SU-DHL-6 (cell line): ENCODE measurements at regions not wholly inside any gene's neighbourhood (a gene's known extent, or its start where the extent isn't known, plus 50 kb on each side); places are given as distances from the start of the nearest gene placed in this dataset.

Source experiments
- H2AFZ ChIP-seq: fragments of 200-600 bp; sonication (generic); 2 replicates; pipeline ENCODE4 v1.6.1; 2014; ENCODE audit warnings: low read depth, mild to moderate bottlenecking, moderate library complexity, mixed read lengths, antibody characterized with exemption, low read length; ENCODE audit not compliant: severe bottlenecking
- H3F3A ChIP-seq: fragments of 200-600 bp; shearing (Covaris generic); 2 replicates; pipeline ENCODE4 v1.6.0; 2016; ENCODE audit warnings: antibody characterized with exemption, mild to moderate bottlenecking; ENCODE audit not compliant: insufficient read depth
- H3K27ac ChIP-seq: fragments of 200-600 bp; sonication (generic); 2 replicates; pipeline ENCODE4 v1.5.1; 2016; ENCODE audit warnings: low read depth, mild to moderate bottlenecking, low read length, moderate library complexity, mixed read lengths
- H3K27me3 ChIP-seq: fragments of 200-600 bp; sonication (generic), shearing (Covaris generic); 2 replicates; pipeline ENCODE4 v1.6.0; 2014; ENCODE audit warnings: mild to moderate bottlenecking, low read length
- H3K36me3 ChIP-seq: fragments of 200-600 bp; sonication (generic); 2 replicates; pipeline ENCODE4 v1.6.1; 2014; ENCODE audit warnings: mild to moderate bottlenecking, low read length, mixed read lengths
- H3K4me2 ChIP-seq: fragments of 300-600, 200-600 bp; shearing (Covaris generic), sonication (generic); 2 replicates; pipeline ENCODE4 v1.6.0; 2014; ENCODE audit warnings: low read length, low read depth, mild to moderate bottlenecking; ENCODE audit not compliant: poor library complexity, severe bottlenecking
- H3K4me3 ChIP-seq: fragments of 200-600 bp; sonication (generic); 2 replicates; pipeline ENCODE4 v1.5.1; 2014; ENCODE audit warnings: antibody characterized with exemption, low read length, mild to moderate bottlenecking, mixed read lengths; ENCODE audit not compliant: insufficient read depth, poor library complexity, severe bottlenecking
- H3K79me2 ChIP-seq: fragments of 200-600 bp; sonication (generic); 2 replicates; pipeline ENCODE4 v1.6.1; 2014; ENCODE audit warnings: mild to moderate bottlenecking, low read length, moderate library complexity; ENCODE audit not compliant: insufficient read depth
- H3K9ac ChIP-seq: fragments of 200-600 bp; sonication (generic); 2 replicates; pipeline ENCODE4 v1.7.0; 2014; ENCODE audit warnings: mild to moderate bottlenecking, low read length
- H3K9me2 ChIP-seq: fragments of 200-600 bp; sonication (generic); replicated peaks from 2 replicates; pipeline ENCODE4 v1.6.1; 2014; ENCODE audit warnings: low read length; ENCODE audit not compliant: insufficient read depth
- H3K9me3 ChIP-seq: fragments of 200-600 bp; sonication (generic); 2 replicates; pipeline ENCODE4 v1.6.1; 2014; ENCODE audit warnings: low read length, mixed read lengths; ENCODE audit not compliant: insufficient read depth
- H4K20me1 ChIP-seq: fragments of 200-600 bp; sonication (generic); 2 replicates; pipeline ENCODE4 v1.6.1; 2014; ENCODE audit warnings: low read depth, mild to moderate bottlenecking, antibody characterized with exemption, low read length, moderate library complexity, mixed read lengths
- CTCF ChIP-seq: fragments of 200-600 bp; sonication (generic); IDR thresholded peaks from one replicate; pipeline ENCODE4 v1.5.1; 2017; ENCODE audit warnings: antibody characterized with exemption, mild to moderate bottlenecking, low read length, moderate library complexity; ENCODE audit not compliant: insufficient read depth, poor library complexity, severe bottlenecking
- EZH2phosphoT487 ChIP-seq: fragments of 200-600 bp; sonication (generic), shearing (Covaris generic); conservative IDR thresholded peaks from 2 replicates; pipeline ENCODE4 v1.6.1; 2018; ENCODE audit warnings: mild to moderate bottlenecking, antibody characterized with exemption, low read length, moderate library complexity, mixed read lengths

GRCh38 chr18:45376193-45376592, 239.1 kb upstream of the SLC14A2 start:
- H3K4me2 ChIP-seq = no peak overlapping the region
- TF ChIP-seq CTCF (no peak), EZH2phosphoT487 (no peak)
- no peaks in the 10 kb centered on the region for H3K79me2 ChIP-seq
- no peaks in the 10 kb centered on the region for H4K20me1 ChIP-seq
- no peak overlapping the region for H3K27ac ChIP-seq
- H3K9me2 ChIP-seq = no peaks in the 10 kb centered on the region
- H3K9ac ChIP-seq = no peak overlapping the region
- no peaks in the 10 kb centered on the region for H3K9me3 ChIP-seq
- no peaks in the 10 kb centered on the region for H3F3A ChIP-seq
- H3K36me3 ChIP-seq = no peaks in the 10 kb centered on the region
- no peak overlapping the region for H2AFZ ChIP-seq
- no peak overlapping the region for H3K4me3 ChIP-seq
- H3K27me3 ChIP-seq = no peaks in the 10 kb centered on the region

- no peaks in the 10 kb centered on the region for H3K9me3 ChIP-seq
- H3K27me3 ChIP-seq = no peaks in the 10 kb centered on the region
- H3K9ac ChIP-seq = no peak overlapping the region
- H4K20me1 ChIP-seq = no peaks in the 10 kb centered on the region
- H3K27ac ChIP-seq = no peak overlapping the region
- H3K9me2 ChIP-seq = no peaks in the 10 kb centered on the region
- H3K4me2 ChIP-seq = no peak overlapping the region
- no peaks in the 10 kb centered on the region for H3K36me3 ChIP-seq
- H3K79me2 ChIP-seq = no peaks in the 10 kb centered on the region
- no peak overlapping the region for H3K4me3 ChIP-seq
- H2AFZ ChIP-seq = no peak overlapping the region
- no peaks in the 10 kb centered on the region for H3F3A ChIP-seq
- TF ChIP-seq CTCF = no peak
- no peak for TF ChIP-seq EZH2phosphoT487
Observed at GRCh38 chr18:45378308-45378707, 237.0 kb upstream of the SLC14A2 start.

- H3K27me3 ChIP-seq = no peaks in the 10 kb centered on the region
- H3F3A ChIP-seq = no peaks in the 10 kb centered on the region
- no peaks in the 10 kb centered on the region for H3K9me3 ChIP-seq
- no peaks in the 10 kb centered on the region for H4K20me1 ChIP-seq
- H3K4me3 ChIP-seq = no peak overlapping the region
- no peak overlapping the region for H3K27ac ChIP-seq
- no peak overlapping the region for H2AFZ ChIP-seq
- no peak overlapping the region for H3K4me2 ChIP-seq
- H3K9me2 ChIP-seq = no peaks in the 10 kb centered on the region
- TF ChIP-seq CTCF (no peak), EZH2phosphoT487 (no peak)
- H3K36me3 ChIP-seq = no peaks in the 10 kb centered on the region
- no peaks in the 10 kb centered on the region for H3K79me2 ChIP-seq
- no peak overlapping the region for H3K9ac ChIP-seq
Observed at GRCh38 chr18:45378933-45379332, 236.3 kb upstream of the SLC14A2 start.

GRCh38 chr18:45379903-45380302, 235.4 kb upstream of the SLC14A2 start:
- Histone ChIP-seq H4K20me1 (no peaks in the 10 kb centered on the region), H3K4me3 (no peak overlapping the region), H3K27me3 (no peaks in the 10 kb centered on the region), H3K9ac (no peak overlapping the region), H3F3A (no peaks in the 10 kb centered on the region), H3K4me2 (no peak overlapping the region), H3K79me2 (no peaks in the 10 kb centered on the region), H3K9me2 (no peaks in the 10 kb centered on the region), H3K9me3 (no peaks in the 10 kb centered on the region), H2AFZ (no peak overlapping the region), H3K27ac (no peak overlapping the region), H3K36me3 (no peaks in the 10 kb centered on the region)
- no peak for TF ChIP-seq CTCF
- TF ChIP-seq EZH2phosphoT487 = no peak
